ENCODE measurements at regions not wholly inside any gene's neighbourhood (a gene's known extent, or its start where the extent isn't known, plus 50 kb on each side); places are given as distances from the start of the nearest gene placed in this dataset.

GRCh38 chr5:90306613-90307012 is 102.9 kb downstream of the CETN3 start:
- intact Hi-C loops (cut with DNase I; ENCODE audit: low total_unique reads), result no loop called here
- TF ChIP-seq CTCF (IDR thresholded peaks at IDR 0.05) (no peak), EP300 (IDR thresholded peaks at IDR 0.05) (no peak), POLR2A (IDR thresholded peaks at IDR 0.05) (no peak), POLR2AphosphoS5 (IDR thresholded peaks at IDR 0.05) (no peak)

GRCh38 chr5:90305041-90305720 is 104.4 kb downstream of the CETN3 start:
- Histone ChIP-seq H3K27me3 (no peaks in the 10 kb centered on the region), H3K9me3 (no peaks in the 10 kb centered on the region), H3K4me3 (no peak overlapping the region), H3K27ac (no peak overlapping the region), H3K36me3 (no peaks in the 10 kb centered on the region), H3K4me1 (peaks cover 0 to 13% (median 0%) of the 10 kb centered on the region in 4 donors)
- no peak for DNase-seq
- TF ChIP-seq CTCF (IDR thresholded peaks at IDR 0.05) (no peak), POLR2A (IDR thresholded peaks at IDR 0.05) (no peak), POLR2AphosphoS5 (IDR thresholded peaks at IDR 0.05) (no peak), EP300 (IDR thresholded peaks at IDR 0.05) (no peak)
- intact Hi-C loops (cut with DNase I; ENCODE audit: low total_unique reads), result no loop called here
- 39 to 53% (median 40%) methylated on average over 3 of the region's 3 CpGs for whole genome bisulfite sequencing, 5 donors

More at GRCh38 chr5:90306613-90307012, 102.9 kb downstream of the CETN3 start:
- DNase-seq, result no peak
- no peaks in the 10 kb centered on the region for H3K36me3 ChIP-seq
- no peaks in the 10 kb centered on the region for H3K9me3 ChIP-seq
- no peak overlapping the region for H3K27ac ChIP-seq
- peaks cover 0 to 13% (median 0%) of the 10 kb centered on the region in 4 donors for H3K4me1 ChIP-seq
- H3K27me3 ChIP-seq, result no peaks in the 10 kb centered on the region
- H3K4me3 ChIP-seq, result no peak overlapping the region

DNA sequence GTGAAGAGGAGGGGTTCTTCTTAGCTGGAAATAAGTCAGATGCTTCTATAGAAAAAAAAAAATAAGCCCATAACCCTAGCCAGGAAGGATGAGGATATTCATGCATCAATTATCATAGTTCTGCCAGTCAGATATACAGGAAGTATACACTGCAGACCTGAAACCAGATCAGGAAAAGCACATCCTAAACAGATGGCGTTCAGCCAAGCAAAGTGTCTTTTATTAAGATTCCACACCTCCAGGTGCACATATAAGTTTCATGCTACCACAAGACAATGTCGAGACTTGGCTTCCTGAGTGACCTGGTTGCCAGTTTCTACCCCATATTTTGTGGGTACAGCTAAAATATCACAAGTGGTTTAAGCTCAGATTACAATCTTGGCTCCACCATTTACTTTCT is 108.3 kb downstream of the CETN3 start:
- 63 to 79% (median 73%) methylated on average over 2 of the region's 2 CpGs for WGBS, 5 donors
- no peak for DNase-seq
- Histone ChIP-seq H3K36me3 (no peaks in the 10 kb centered on the region), H3K27me3 (no peaks in the 10 kb centered on the region), H3K4me1 (peaks cover 0 to 7% (median 0%) of the 10 kb centered on the region in 4 donors), H3K4me3 (no peak overlapping the region), H3K9me3 (no peaks in the 10 kb centered on the region), H3K27ac (no peak overlapping the region)
- intact Hi-C loops (cut with DNase I; ENCODE audit: low total_unique reads), result no loop called here
- TF ChIP-seq POLR2AphosphoS5 (IDR thresholded peaks at IDR 0.05) (no peak), CTCF (IDR thresholded peaks at IDR 0.05) (no peak), POLR2A (IDR thresholded peaks at IDR 0.05) (no peak), EP300 (IDR thresholded peaks at IDR 0.05) (no peak)

- WGBS, 5 donors, result 60 to 66% (median 61%) methylated on average over 7 of the region's 7 CpGs
- Histone ChIP-seq H3K4me1 (no peaks in the 10 kb centered on the region), H3K36me3 (no peaks in the 10 kb centered on the region), H3K27ac (no peak overlapping the region), H3K4me3 (no peak overlapping the region), H3K27me3 (no peaks in the 10 kb centered on the region), H3K9me3 (peaks cover 0 to 3% (median 0%) of the 10 kb centered on the region in 4 donors)
- no peak for TF ChIP-seq EP300 (IDR thresholded peaks at IDR 0.05)
- no peak for TF ChIP-seq POLR2AphosphoS5 (IDR thresholded peaks at IDR 0.05)
- TF ChIP-seq POLR2A (IDR thresholded peaks at IDR 0.05), result no peak
- TF ChIP-seq CTCF (IDR thresholded peaks at IDR 0.05), result no peak
- intact Hi-C loops (cut with DNase I; ENCODE audit: low total_unique reads), result no loop called here
- no peak for DNase-seq
These were observed 112.4 kb downstream of the CETN3 start for GRCh38 chr5:90297045-90297764.

Data from stomach (tissue), 8 donors.